ENCODE measurements at regions not wholly inside any gene's neighbourhood (a gene's known extent, or its start where the extent isn't known, plus 50 kb on each side); places are given as distances from the start of the nearest gene placed in this dataset.

- TF ChIP-seq CTCF (IDR thresholded peaks at IDR 0.05) (no peak), POLR2A (IDR thresholded peaks at IDR 0.05) (no peak)
Observed at GRCh38 chr2:212935752-212936151, 215.7 kb downstream of the IKZF2 start.

Measured in esophagus squamous epithelium (tissue), 4 donors.